GM12878 (cell line): ENCODE measurements at regions not wholly inside any gene's neighbourhood (a gene's known extent, or its start where the extent isn't known, plus 50 kb on each side); places are given as distances from the start of the nearest gene placed in this dataset.

ENCODE experiments used
- ATAC-seq: fragments of 200-7000 bp; cut with Tn5 transposase; 3 replicates; pipeline ENCODE4 v1.9.1; 2020; ENCODE audit warnings: mild to moderate bottlenecking, moderate library complexity
- BruUV-seq: library from RNA; stranded (reverse); fragments of 400-500 nt; replicated peaks from 2 replicates; lab custom pipeline; 2021; lab: Mats Ljungman, UMichigan
- CTCF ChIA-PET: fragments of 300-600 bp; sonication (Branson Sonifier 250); formaldehyde crosslinking; extraction: SDS; loops from one replicate; lab custom pipeline; 2021; ENCODE audit warnings: inconsistent platforms; lab: Yijun Ruan, JAX
- POLR2A ChIA-PET: fragments of 350-600 bp; formaldehyde crosslinking; extraction: SDS; loops from one replicate; lab custom pipeline; 2021; ENCODE audit warnings: inconsistent platforms; lab: Charles Lee
- RAD21 ChIA-PET: fragments of 300-600 bp; sonication (Branson Sonifier 250); formaldehyde crosslinking; loops from one replicate; lab custom pipeline; 2023; ENCODE audit warnings: antibody characterized with exemption; ENCODE audit not compliant: unreplicated experiment; lab: Charles Lee
- SMC1A ChIA-PET: fragments of 300-600 bp; sonication (Branson Sonifier 250); formaldehyde crosslinking; loops from one replicate; lab custom pipeline; 2023; ENCODE audit not compliant: unreplicated experiment, uncharacterized antibody; lab: Charles Lee
- DNase-seq: peaks from one replicate; pipeline ENCODE4 v3.0.0-alpha.2; 2011; ENCODE audit warnings: low read depth, low spot score
- FAIRE-seq: peaks from 3 replicates; lab custom pipeline; 2011; peaks lifted over from hg19 to GRCh38; lab: Jason Lieb, UNC
- H2AFZ ChIP-seq: 2 replicates; pipeline ENCODE4 v1.6.0; 2011; ENCODE audit warnings: low read depth, low read length, control low read depth; ENCODE audit not compliant: control insufficient read depth
- H3K27ac ChIP-seq: 2 replicates; pipeline ENCODE4 v1.5.1; 2011; ENCODE audit warnings: control low read depth; ENCODE audit not compliant: control insufficient read depth, insufficient read depth
- H3K27me3 ChIP-seq, 2 experiments: replicated peaks in 1 of 2; 2 replicates each; pipeline versions ENCODE4 v1.6.0 to v1.6.1; 2011; ENCODE audit warnings: low read length in 1 of 2; ENCODE audit not compliant: control insufficient read depth in 2 of 2, insufficient read depth in 2 of 2
- H3K36me3 ChIP-seq, 2 experiments: 2 replicates each; pipeline ENCODE4 v1.5.1; 2011; ENCODE audit warnings: low read length in 1 of 2; ENCODE audit not compliant: control insufficient read depth in 2 of 2, insufficient read depth in 2 of 2
- H3K4me1 ChIP-seq: 2 replicates; pipeline ENCODE4 v1.6.1; 2011; ENCODE audit warnings: mild to moderate bottlenecking, low read length, moderate library complexity, mixed read lengths; ENCODE audit not compliant: control insufficient read depth, insufficient read depth
- H3K4me2 ChIP-seq: 2 replicates; pipeline ENCODE4 v1.6.0; 2011; ENCODE audit warnings: control low read depth; ENCODE audit not compliant: control insufficient read depth, insufficient read depth
- H3K4me3 ChIP-seq: fragments of 200-600 bp; sonication (generic); 2 replicates; pipeline ENCODE4 v1.5.1; 2016
- H3K79me2 ChIP-seq: 2 replicates; pipeline ENCODE4 v1.6.0; 2011; ENCODE audit warnings: low read length; ENCODE audit not compliant: control insufficient read depth, insufficient read depth
- H3K9ac ChIP-seq: 2 replicates; pipeline ENCODE4 v1.8.0; 2011; ENCODE audit warnings: low read length, control low read depth, mixed read lengths; ENCODE audit not compliant: control insufficient read depth, insufficient read depth
- H3K9me3 ChIP-seq: replicated peaks from 3 replicates; pipeline ENCODE4 v1.5.1; 2011; ENCODE audit warnings: mild to moderate bottlenecking, low read length; ENCODE audit not compliant: control insufficient read depth, insufficient read depth
- H4K20me1 ChIP-seq: 2 replicates; pipeline ENCODE4 v1.6.0; 2011; ENCODE audit not compliant: control insufficient read depth, insufficient read depth
- GABPA ChIP-seq: IDR thresholded peaks from 2 replicates; pipeline ENCODE4 v1.6.1; 2014; ENCODE audit warnings: antibody characterized with exemption, low read depth, mild to moderate bottlenecking, inconsistent platforms
- NR2C1 ChIP-seq: fragments of 450-650 bp; IDR thresholded peaks from 2 replicates; pipeline ENCODE4 v1.6.1; 2017; ENCODE audit warnings: antibody characterized with exemption, mild to moderate bottlenecking, moderate library complexity
- RCOR1 ChIP-seq: conservative IDR thresholded peaks from 2 replicates; pipeline ENCODE4 v1.6.1; 2012; ENCODE audit warnings: low read depth, low read length, improper control_type of control experiment
- STAT3 ChIP-seq: IDR thresholded peaks from 2 replicates; pipeline ENCODE4 v1.6.1; 2011; ENCODE audit warnings: low read depth, low read length, improper control_type of control experiment
- WRNIP1 ChIP-seq: IDR thresholded peaks from 2 replicates; pipeline ENCODE4 v1.6.1; 2011; ENCODE audit warnings: low read depth, low read length, improper control_type of control experiment, borderline replicate concordance
- ZNF207 ChIP-seq: fragments of 450-650 bp; IDR thresholded peaks from 2 replicates; pipeline ENCODE4 v1.6.1; 2014; ENCODE audit warnings: antibody characterized with exemption, mild to moderate bottlenecking, borderline replicate concordance
- ZNF622 ChIP-seq: fragments of 450-650 bp; IDR thresholded peaks from 2 replicates; pipeline ENCODE4 v1.6.1; 2017; ENCODE audit warnings: mild to moderate bottlenecking, inconsistent platforms
- WGBS: methylation state at CpG from one replicate; pipeline ENCODE4 v1.1.6; 2016; ENCODE audit warnings: low lambda C conversion rate; ENCODE audit not compliant: insufficient replicate concordance, insufficient coverage; ENCODE audit errors: missing lambda C conversion rate; 5-methylcytosine and 5-hydroxymethylcytosine counted together
- in situ Hi-C: fragments of 300-500 bp; cut with MboI; formaldehyde crosslinking; loops from 9 replicates; pipeline ENCODE4 v1.14.3; 2018; ENCODE audit warnings: mixed read lengths
- intact Hi-C: fragments of 100-400 bp; cut with micrococcal nuclease; formaldehyde crosslinking; loops from one replicate; pipeline ENCODE4 v1.14.2; 2022; ENCODE audit not compliant: unreplicated experiment
- TF ChIP-seq, protein P1 (sequence below): IDR thresholded peaks from 2 replicates; pipeline ENCODE4 v1.6.1; 2011; ENCODE audit warnings: mild to moderate bottlenecking, low read depth, low read length, moderate library complexity; ENCODE audit not compliant: insufficient replicate concordance
- TF ChIP-seq, protein P2 (sequence below): fragments of 450-650 bp; IDR thresholded peaks from 2 replicates; pipeline ENCODE4 v1.6.1; 2016; ENCODE audit warnings: mild to moderate bottlenecking, moderate library complexity, borderline replicate concordance
- TF ChIP-seq, protein P3 (sequence below): fragments of 150-350 bp; IDR thresholded peaks from 2 replicates; pipeline ENCODE4 v1.6.1; 2016; ENCODE audit warnings: low read depth, low read length

DNA sequence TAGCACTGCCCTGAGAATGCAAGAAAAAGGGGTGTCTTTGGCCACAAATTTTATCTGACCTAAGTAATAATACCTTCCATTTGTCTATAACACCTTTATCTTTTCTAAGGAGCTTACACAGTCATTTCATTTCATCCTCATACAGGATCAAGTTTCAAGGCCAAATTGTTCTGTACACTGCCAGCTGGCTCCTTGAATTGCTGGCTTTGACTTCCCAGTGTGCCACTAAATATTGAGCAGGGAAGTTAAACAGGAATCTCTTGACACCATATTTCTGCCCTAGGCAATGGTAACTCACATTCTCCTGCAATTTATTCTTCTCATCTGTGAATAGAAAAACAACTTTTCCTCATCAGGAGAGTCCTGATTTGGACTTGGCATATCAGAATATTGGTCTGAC is 195.1 kb upstream of the LRP1B start:
- CTCF ChIA-PET, result no interaction called here
- H3K9me3 ChIP-seq, result no peaks in the 10 kb centered on the region
- H3K4me1 ChIP-seq, result no peaks in the 10 kb centered on the region
- H3K4me2 ChIP-seq, result no peak overlapping the region
- SMC1A ChIA-PET, result no interaction called here
- POLR2A ChIA-PET, result no interaction called here
- intact Hi-C loops (no loop called here), in situ Hi-C loops (no loop called here)
- H3K27me3 ChIP-seq, result no peaks in the 10 kb centered on the region
- FAIRE-seq, result no peak
- no peak overlapping the region for H2AFZ ChIP-seq
- no TSS peak for BruUV-seq
- H3K27ac ChIP-seq, result no peak overlapping the region
- no peak for TF ChIP-seq RCOR1
- TF ChIP-seq, all 136 proteins: peak for 0
- Histone ChIP-seq H3K4me3 (no peak overlapping the region), H3K9ac (no peak overlapping the region), H4K20me1 (no peaks in the 10 kb centered on the region), H3K79me2 (no peaks in the 10 kb centered on the region), H3K36me3 (no peaks in the 10 kb centered on the region)
- DNase-seq (no peak), ATAC-seq (no peak)
- RAD21 ChIA-PET, result no interaction called here

DNA sequence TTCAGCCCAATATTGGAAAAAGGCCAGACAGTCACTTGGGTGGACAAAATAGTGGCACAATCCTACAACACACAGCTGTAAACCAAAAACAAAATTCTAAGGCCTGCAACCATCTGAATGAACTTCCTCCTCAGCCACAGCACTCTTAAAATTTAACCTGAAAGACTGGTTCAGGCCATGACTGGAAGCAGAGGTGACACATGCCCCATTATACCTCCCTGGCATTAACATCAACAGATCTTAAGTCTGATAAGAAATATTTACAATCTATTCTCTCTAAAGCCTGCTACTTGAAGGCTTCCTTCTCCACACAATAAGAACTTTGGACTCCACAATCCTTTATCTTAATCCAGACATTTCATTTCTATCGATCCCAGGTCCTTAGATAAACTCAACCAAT is 192.4 kb upstream of the LRP1B start:
- Histone ChIP-seq H3K4me3 (no peak overlapping the region), H3K9ac (no peak overlapping the region), H3K27me3 (no peaks in the 10 kb centered on the region), H2AFZ (no peak overlapping the region), H3K9me3 (no peaks in the 10 kb centered on the region), H4K20me1 (no peaks in the 10 kb centered on the region), H3K4me1 (no peaks in the 10 kb centered on the region), H3K36me3 (no peaks in the 10 kb centered on the region), H3K27ac (no peak overlapping the region), H3K4me2 (no peak overlapping the region), H3K79me2 (no peaks in the 10 kb centered on the region)
- BruUV-seq, result no TSS peak
- 0% methylated on average over 1 of the region's 1 CpG for WGBS
- RAD21 ChIA-PET, result no interaction called here
- POLR2A ChIA-PET, result no interaction called here
- DNase-seq (no peak), ATAC-seq (no peak), FAIRE-seq (no peak)
- SMC1A ChIA-PET, result no interaction called here
- CTCF ChIA-PET, result no interaction called here
- intact Hi-C loops (no loop called here), in situ Hi-C loops (no loop called here)
- TF ChIP-seq STAT3 (no peak), NR2C1 (no peak), ZNF207 (no peak), ZNF622 (no peak), WRNIP1 (no peak), GABPA (no peak)
- TF ChIP-seq, protein P1, sequence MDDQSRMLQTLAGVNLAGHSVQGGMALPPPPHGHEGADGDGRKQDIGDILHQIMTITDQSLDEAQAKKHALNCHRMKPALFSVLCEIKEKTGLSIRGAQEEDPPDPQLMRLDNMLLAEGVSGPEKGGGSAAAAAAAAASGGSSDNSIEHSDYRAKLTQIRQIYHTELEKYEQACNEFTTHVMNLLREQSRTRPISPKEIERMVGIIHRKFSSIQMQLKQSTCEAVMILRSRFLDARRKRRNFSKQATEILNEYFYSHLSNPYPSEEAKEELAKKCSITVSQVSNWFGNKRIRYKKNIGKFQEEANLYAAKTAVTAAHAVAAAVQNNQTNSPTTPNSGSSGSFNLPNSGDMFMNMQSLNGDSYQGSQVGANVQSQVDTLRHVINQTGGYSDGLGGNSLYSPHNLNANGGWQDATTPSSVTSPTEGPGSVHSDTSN, result no peak
- TF ChIP-seq, protein P2, sequence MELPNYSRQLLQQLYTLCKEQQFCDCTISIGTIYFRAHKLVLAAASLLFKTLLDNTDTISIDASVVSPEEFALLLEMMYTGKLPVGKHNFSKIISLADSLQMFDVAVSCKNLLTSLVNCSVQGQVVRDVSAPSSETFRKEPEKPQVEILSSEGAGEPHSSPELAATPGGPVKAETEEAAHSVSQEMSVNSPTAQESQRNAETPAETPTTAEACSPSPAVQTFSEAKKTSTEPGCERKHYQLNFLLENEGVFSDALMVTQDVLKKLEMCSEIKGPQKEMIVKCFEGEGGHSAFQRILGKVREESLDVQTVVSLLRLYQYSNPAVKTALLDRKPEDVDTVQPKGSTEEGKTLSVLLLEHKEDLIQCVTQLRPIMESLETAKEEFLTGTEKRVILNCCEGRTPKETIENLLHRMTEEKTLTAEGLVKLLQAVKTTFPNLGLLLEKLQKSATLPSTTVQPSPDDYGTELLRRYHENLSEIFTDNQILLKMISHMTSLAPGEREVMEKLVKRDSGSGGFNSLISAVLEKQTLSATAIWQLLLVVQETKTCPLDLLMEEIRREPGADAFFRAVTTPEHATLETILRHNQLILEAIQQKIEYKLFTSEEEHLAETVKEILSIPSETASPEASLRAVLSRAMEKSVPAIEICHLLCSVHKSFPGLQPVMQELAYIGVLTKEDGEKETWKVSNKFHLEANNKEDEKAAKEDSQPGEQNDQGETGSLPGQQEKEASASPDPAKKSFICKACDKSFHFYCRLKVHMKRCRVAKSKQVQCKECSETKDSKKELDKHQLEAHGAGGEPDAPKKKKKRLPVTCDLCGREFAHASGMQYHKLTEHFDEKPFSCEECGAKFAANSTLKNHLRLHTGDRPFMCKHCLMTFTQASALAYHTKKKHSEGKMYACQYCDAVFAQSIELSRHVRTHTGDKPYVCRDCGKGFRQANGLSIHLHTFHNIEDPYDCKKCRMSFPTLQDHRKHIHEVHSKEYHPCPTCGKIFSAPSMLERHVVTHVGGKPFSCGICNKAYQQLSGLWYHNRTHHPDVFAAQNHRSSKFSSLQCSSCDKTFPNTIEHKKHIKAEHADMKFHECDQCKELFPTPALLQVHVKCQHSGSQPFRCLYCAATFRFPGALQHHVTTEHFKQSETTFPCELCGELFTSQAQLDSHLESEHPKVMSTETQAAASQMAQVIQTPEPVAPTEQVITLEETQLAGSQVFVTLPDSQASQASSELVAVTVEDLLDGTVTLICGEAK, result no peak
- TF ChIP-seq, protein P3, sequence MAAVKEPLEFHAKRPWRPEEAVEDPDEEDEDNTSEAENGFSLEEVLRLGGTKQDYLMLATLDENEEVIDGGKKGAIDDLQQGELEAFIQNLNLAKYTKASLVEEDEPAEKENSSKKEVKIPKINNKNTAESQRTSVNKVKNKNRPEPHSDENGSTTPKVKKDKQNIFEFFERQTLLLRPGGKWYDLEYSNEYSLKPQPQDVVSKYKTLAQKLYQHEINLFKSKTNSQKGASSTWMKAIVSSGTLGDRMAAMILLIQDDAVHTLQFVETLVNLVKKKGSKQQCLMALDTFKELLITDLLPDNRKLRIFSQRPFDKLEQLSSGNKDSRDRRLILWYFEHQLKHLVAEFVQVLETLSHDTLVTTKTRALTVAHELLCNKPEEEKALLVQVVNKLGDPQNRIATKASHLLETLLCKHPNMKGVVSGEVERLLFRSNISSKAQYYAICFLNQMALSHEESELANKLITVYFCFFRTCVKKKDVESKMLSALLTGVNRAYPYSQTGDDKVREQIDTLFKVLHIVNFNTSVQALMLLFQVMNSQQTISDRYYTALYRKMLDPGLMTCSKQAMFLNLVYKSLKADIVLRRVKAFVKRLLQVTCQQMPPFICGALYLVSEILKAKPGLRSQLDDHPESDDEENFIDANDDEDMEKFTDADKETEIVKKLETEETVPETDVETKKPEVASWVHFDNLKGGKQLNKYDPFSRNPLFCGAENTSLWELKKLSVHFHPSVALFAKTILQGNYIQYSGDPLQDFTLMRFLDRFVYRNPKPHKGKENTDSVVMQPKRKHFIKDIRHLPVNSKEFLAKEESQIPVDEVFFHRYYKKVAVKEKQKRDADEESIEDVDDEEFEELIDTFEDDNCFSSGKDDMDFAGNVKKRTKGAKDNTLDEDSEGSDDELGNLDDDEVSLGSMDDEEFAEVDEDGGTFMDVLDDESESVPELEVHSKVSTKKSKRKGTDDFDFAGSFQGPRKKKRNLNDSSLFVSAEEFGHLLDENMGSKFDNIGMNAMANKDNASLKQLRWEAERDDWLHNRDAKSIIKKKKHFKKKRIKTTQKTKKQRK, result no peak
